GM12891 (cell line): ENCODE measurements at regions not wholly inside any gene's neighbourhood (a gene's known extent, or its start where the extent isn't known, plus 50 kb on each side); places are given as distances from the start of the nearest gene placed in this dataset.

ENCODE experiments used
- POLR2A ChIP-seq: IDR thresholded peaks from 2 replicates; pipeline ENCODE4 v1.6.1; 2011; ENCODE audit warnings: low read depth, low read length, control low read depth
- POLR2AphosphoS5 ChIP-seq: IDR thresholded peaks from 2 replicates; pipeline ENCODE4 v1.6.1; 2011; ENCODE audit warnings: low read depth, low read length, control low read depth
- POU2F2 ChIP-seq: IDR thresholded peaks from 2 replicates; pipeline ENCODE4 v1.6.1; 2011; ENCODE audit warnings: low read depth, mild to moderate bottlenecking, control low read depth, low read length, moderate library complexity
- SPI1 ChIP-seq: IDR thresholded peaks from 2 replicates; pipeline ENCODE4 v1.6.1; 2011; ENCODE audit warnings: low read depth, low read length, control low read depth
- TAF1 ChIP-seq: IDR thresholded peaks from 2 replicates; pipeline ENCODE4 v1.6.1; 2011; ENCODE audit warnings: low read depth, low read length, control low read depth

GRCh38 chr9:79912318-79913070 is 340.7 kb downstream of the TLE4 start:
- TF ChIP-seq POLR2A (no peak), TAF1 (no peak), POLR2AphosphoS5 (no peak), SPI1 (no peak), POU2F2 (no peak)
